Karpas-422 (cell line): ENCODE measurements at regions not wholly inside any gene's neighbourhood (a gene's known extent, or its start where the extent isn't known, plus 50 kb on each side); places are given as distances from the start of the nearest gene placed in this dataset.

Experiments
- DNase-seq: peaks from one replicate; pipeline ENCODE4 v3.0.0-alpha.2; 2015
- H2AFZ ChIP-seq: fragments of 200-600 bp; sonication (generic); 2 replicates; pipeline ENCODE4 v1.6.1; 2014; ENCODE audit warnings: antibody characterized with exemption, low read length, mixed read lengths
- H3K27ac ChIP-seq: fragments of 200-600 bp; sonication (generic); 2 replicates; pipeline ENCODE4 v1.5.1; 2014; ENCODE audit warnings: mild to moderate bottlenecking, low read length, moderate library complexity
- H3K27me3 ChIP-seq: fragments of 200-600 bp; sonication (generic); 2 replicates; pipeline ENCODE4 v1.6.1; 2014; ENCODE audit warnings: low read length, mixed read lengths
- H3K36me3 ChIP-seq: fragments of 200-600 bp; sonication (generic); 2 replicates; pipeline ENCODE4 v1.6.1; 2014; ENCODE audit warnings: low read length, mixed read lengths; ENCODE audit not compliant: insufficient read depth
- H3K4me1 ChIP-seq: fragments of 200-600 bp; sonication (generic); 2 replicates; pipeline ENCODE4 v1.6.1; 2014; ENCODE audit warnings: mild to moderate bottlenecking, low read length, mixed read lengths
- H3K4me2 ChIP-seq: fragments of 200-600 bp; sonication (generic); 2 replicates; pipeline ENCODE4 v1.6.1; 2014; ENCODE audit warnings: low read length, low read depth, mild to moderate bottlenecking; ENCODE audit not compliant: poor library complexity, severe bottlenecking
- H3K4me3 ChIP-seq: fragments of 200-600 bp; sonication (generic); 2 replicates; pipeline ENCODE4 v1.5.1; 2014; ENCODE audit warnings: mild to moderate bottlenecking, antibody characterized with exemption, low read length, mixed read lengths
- H3K79me2 ChIP-seq: fragments of 200-600 bp; sonication (generic); 2 replicates; pipeline ENCODE4 v1.6.1; 2014; ENCODE audit warnings: mild to moderate bottlenecking, low read length, mixed read lengths
- H3K9ac ChIP-seq: fragments of 200-600 bp; sonication (generic); 2 replicates; pipeline ENCODE4 v1.6.0; 2014; ENCODE audit warnings: low read length
- H3K9me2 ChIP-seq: fragments of 200-600 bp; sonication (generic), shearing (Covaris generic); replicated peaks from 2 replicates; pipeline ENCODE4 v1.6.0; 2014; ENCODE audit warnings: mild to moderate bottlenecking, low read length, moderate library complexity; ENCODE audit not compliant: insufficient read depth
- H3K9me3 ChIP-seq: fragments of 300-700, 200-600 bp; sonication (generic); 2 replicates; pipeline ENCODE4 v1.6.1; 2014; ENCODE audit warnings: low read length, mixed read lengths
- H4K20me1 ChIP-seq: fragments of 200-600 bp; sonication (generic); 2 replicates; pipeline ENCODE4 v1.6.1; 2014; ENCODE audit warnings: mild to moderate bottlenecking, antibody characterized with exemption, low read length, low read depth; ENCODE audit not compliant: insufficient read depth

DNA sequence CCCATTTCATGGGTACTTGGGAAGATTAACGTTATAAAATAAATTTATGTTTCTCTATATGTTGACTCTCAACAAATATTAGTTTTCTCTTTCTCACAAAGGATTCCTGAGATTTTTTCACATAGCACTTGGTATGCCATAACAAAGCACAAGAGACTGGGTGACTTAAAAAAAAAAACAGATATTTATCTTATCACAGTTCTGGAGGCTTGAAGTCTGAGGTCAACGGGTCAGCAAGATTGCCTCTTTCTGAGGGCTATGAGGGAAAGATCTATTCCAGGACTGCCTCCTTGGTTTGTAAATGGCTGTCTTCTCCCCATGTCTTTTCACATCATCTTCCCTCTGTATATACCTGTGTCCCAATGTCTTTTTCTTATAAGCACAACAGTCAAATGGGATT, 153.5 kb upstream of the DIO2 start:
- Histone ChIP-seq H3K36me3 (no peaks in the 10 kb centered on the region), H3K27me3 (no peaks in the 10 kb centered on the region), H3K4me3 (no peak overlapping the region), H3K27ac (no peak overlapping the region), H4K20me1 (no peaks in the 10 kb centered on the region), H2AFZ (no peak overlapping the region), H3K9me3 (no peaks in the 10 kb centered on the region), H3K79me2 (no peaks in the 10 kb centered on the region), H3K9ac (no peak overlapping the region), H3K4me2 (no peak overlapping the region), H3K4me1 (no peaks in the 10 kb centered on the region), H3K9me2 (no peaks in the 10 kb centered on the region)
- DNase-seq: no peak

DNA sequence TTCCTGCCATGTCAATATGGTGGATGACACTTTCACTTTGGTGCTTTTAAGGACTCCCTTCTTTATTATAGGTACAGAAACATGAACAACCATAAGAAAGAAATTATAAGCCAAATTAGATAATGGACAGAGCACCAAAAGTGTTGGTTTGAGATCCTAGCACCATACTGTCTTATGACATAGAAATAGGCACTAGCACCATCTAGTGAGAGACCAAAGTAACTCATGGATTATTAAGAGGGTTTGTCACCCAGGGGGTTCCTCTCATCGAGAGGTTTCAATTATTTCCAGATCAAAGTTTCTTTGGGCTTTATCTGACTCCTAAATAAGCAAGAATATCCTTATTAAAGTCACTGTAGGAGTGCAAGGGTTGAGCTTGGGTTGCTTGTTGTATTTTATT, 153.0 kb upstream of the DIO2 start:
- peak; percentile 73 for DNase-seq
- no peak overlapping the region for H3K27ac ChIP-seq
- no peak overlapping the region for H2AFZ ChIP-seq
- H3K4me1 ChIP-seq: no peaks in the 10 kb centered on the region
- H3K4me3 ChIP-seq: no peak overlapping the region
- no peak overlapping the region for H3K4me2 ChIP-seq
- H3K27me3 ChIP-seq: no peaks in the 10 kb centered on the region
- H4K20me1 ChIP-seq: no peaks in the 10 kb centered on the region
- H3K9me3 ChIP-seq: no peaks in the 10 kb centered on the region
- no peak overlapping the region for H3K9ac ChIP-seq
- H3K79me2 ChIP-seq: no peaks in the 10 kb centered on the region
- H3K36me3 ChIP-seq: no peaks in the 10 kb centered on the region
- no peaks in the 10 kb centered on the region for H3K9me2 ChIP-seq

DNA sequence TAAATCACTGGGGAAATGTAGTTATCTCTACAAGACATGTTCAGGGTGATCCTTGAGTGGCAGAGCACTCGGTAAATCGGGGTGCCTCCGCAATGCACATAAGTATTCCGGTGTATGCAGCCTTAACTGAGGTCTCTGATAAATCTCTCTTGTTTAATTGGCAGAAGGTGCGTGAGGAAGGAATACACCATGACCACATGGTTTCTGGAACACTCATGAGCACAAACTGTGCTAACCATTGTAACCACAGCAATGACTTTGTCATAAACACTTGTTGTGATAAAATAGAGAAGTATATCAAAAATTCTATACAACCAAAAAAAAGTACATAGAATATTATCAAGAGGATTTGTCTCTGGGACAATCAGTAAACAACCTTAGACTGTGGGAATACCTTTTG, 146.8 kb upstream of the DIO2 start:
- no peak overlapping the region for H3K4me3 ChIP-seq
- no peak overlapping the region for H3K27ac ChIP-seq
- H3K4me2 ChIP-seq: no peak overlapping the region
- H3K9me2 ChIP-seq: no peaks in the 10 kb centered on the region
- H3K4me1 ChIP-seq: no peaks in the 10 kb centered on the region
- H3K36me3 ChIP-seq: no peaks in the 10 kb centered on the region
- no peak overlapping the region for H2AFZ ChIP-seq
- H3K79me2 ChIP-seq: no peaks in the 10 kb centered on the region
- no peak for DNase-seq
- no peak overlapping the region for H3K9ac ChIP-seq
- H3K27me3 ChIP-seq: no peaks in the 10 kb centered on the region
- H4K20me1 ChIP-seq: no peaks in the 10 kb centered on the region
- H3K9me3 ChIP-seq: no peaks in the 10 kb centered on the region

DNA sequence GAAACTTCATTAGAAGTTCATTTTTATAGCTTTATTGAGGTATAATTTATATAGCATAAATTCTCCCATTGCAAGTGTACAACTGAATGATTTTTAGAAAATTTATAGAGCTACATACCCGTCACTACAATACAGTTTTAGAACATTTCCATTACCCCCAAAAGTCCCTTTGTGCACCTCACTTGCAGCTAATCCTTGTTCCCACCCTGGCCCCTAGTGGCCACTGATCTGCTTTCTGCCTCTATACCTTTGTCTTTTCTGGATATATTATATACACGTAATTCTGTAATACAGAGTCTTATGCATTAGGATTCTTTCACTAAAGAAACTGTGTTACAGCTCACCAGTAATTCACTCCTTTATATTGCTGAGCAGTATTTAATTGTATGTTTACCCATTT, 145.1 kb upstream of the DIO2 start:
- no peak overlapping the region for H3K9ac ChIP-seq
- no peak overlapping the region for H3K4me3 ChIP-seq
- no peaks in the 10 kb centered on the region for H3K36me3 ChIP-seq
- H3K4me1 ChIP-seq: no peaks in the 10 kb centered on the region
- no peaks in the 10 kb centered on the region for H3K9me2 ChIP-seq
- H3K4me2 ChIP-seq: no peak overlapping the region
- no peaks in the 10 kb centered on the region for H3K79me2 ChIP-seq
- H4K20me1 ChIP-seq: no peaks in the 10 kb centered on the region
- DNase-seq: peak; percentile 61
- H3K27ac ChIP-seq: no peak overlapping the region
- no peaks in the 10 kb centered on the region for H3K9me3 ChIP-seq
- no peaks in the 10 kb centered on the region for H3K27me3 ChIP-seq
- no peak overlapping the region for H2AFZ ChIP-seq

DNA sequence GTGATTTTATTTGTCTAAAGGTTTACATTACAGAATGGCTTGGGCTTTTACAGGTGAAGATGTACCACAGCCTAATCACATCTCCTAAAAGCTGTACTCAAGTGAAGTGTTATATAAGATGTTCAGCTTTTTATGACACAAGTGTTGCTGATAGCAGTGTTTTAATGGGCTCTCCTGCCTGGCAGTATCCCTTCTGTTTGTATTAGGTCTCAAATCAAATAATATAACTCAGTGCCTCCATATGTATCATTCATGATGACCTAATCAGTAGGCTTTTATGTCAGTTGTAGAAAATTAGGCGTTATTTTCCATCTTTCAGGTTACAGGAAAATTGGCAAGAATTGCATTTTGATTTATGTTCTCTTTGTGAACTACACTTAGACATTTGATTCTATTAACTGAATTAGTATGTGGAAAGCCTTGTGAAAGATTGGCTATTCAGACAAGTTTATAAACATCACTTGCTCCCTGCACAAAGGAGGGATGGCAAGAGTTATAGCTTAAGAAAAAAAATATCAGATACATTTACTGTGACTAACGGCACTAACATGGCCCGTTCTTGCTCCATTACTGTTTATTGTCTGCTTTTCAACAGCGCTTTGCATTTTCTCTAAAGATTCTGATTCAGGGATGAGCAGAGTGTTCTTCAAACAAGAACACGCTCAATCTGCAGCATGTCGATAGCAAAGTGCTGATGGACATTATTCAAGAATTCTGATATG, 143.7 kb upstream of the DIO2 start:
- no peaks in the 10 kb centered on the region for H3K4me1 ChIP-seq
- H3K36me3 ChIP-seq: no peaks in the 10 kb centered on the region
- no peak overlapping the region for H3K4me2 ChIP-seq
- H3K79me2 ChIP-seq: no peaks in the 10 kb centered on the region
- no peaks in the 10 kb centered on the region for H3K9me3 ChIP-seq
- H3K27ac ChIP-seq: no peak overlapping the region
- H2AFZ ChIP-seq: no peak overlapping the region
- H3K9ac ChIP-seq: no peak overlapping the region
- no peaks in the 10 kb centered on the region for H3K9me2 ChIP-seq
- DNase-seq: no peak
- H3K27me3 ChIP-seq: no peaks in the 10 kb centered on the region
- H4K20me1 ChIP-seq: no peaks in the 10 kb centered on the region
- H3K4me3 ChIP-seq: no peak overlapping the region

DNA sequence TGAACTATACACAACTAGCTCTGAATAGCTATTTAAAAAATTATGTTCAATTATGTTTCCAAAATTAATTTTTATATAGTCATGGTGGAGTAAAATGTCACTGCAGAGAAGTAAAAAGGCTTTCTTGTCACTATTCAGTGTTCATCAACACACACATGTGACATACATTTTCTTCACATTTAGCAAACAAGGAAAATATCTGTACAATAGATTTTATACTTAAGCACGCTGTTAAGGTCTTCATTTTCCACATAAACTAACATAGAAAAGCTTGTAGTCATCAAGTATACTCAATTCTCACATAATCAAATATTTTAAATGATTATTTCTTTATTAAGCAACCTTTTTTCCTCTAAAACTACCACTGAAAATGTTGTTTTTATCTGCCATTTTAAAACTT, 141.2 kb upstream of the DIO2 start:
- Histone ChIP-seq H3K27ac (no peak overlapping the region), H3K36me3 (no peaks in the 10 kb centered on the region), H3K4me1 (no peaks in the 10 kb centered on the region), H3K9ac (no peak overlapping the region), H3K4me3 (no peak overlapping the region), H3K9me2 (no peaks in the 10 kb centered on the region), H3K4me2 (no peak overlapping the region), H3K9me3 (no peaks in the 10 kb centered on the region), H4K20me1 (no peaks in the 10 kb centered on the region), H2AFZ (no peak overlapping the region), H3K27me3 (no peaks in the 10 kb centered on the region), H3K79me2 (no peaks in the 10 kb centered on the region)
- no peak for DNase-seq

DNA sequence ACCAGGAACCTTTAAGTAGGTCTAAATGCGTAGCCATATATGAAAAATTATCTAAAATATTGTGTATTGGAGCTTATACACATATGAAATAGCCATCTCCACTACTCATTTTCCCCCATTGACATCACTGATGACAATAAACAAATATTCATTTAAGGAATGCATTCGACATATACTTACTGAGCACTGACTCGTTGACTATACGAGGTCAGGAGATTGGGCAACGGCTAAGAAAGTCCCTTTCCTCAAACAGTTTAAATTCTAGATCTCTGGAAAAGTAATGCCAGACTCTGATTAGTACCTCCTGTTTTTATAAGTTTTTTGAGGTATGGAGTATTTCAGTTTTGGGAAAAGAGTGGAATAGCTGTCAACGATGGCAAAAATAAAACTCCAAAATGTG, 139.4 kb upstream of the DIO2 start:
- Histone ChIP-seq H3K9me2 (no peaks in the 10 kb centered on the region), H3K36me3 (no peaks in the 10 kb centered on the region)

DNA sequence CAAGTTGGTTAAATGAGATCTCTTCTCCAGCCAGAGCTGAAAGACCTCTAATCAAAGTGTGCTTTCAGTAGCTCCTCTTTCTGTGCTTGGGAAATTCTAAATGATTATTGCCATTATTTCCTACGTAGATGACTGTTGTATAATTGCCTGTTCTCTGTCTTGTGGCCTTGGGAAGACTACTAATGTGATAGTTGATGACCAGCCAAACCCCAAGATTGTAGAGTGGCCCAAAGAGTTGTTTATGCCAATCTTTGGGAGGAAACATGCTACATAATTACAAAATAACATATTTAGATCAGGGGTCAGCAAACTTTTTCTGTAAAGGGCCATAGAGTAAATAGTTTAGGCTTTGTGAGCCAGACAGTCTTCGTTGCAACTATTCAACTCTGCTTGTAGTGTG, 135.1 kb upstream of the DIO2 start:
- no peaks in the 10 kb centered on the region for H3K79me2 ChIP-seq
- H4K20me1 ChIP-seq: no peaks in the 10 kb centered on the region
- no peak overlapping the region for H3K9ac ChIP-seq
- no peak overlapping the region for H3K27ac ChIP-seq
- H3K4me3 ChIP-seq: no peak overlapping the region
- H3K4me1 ChIP-seq: no peaks in the 10 kb centered on the region
- no peaks in the 10 kb centered on the region for H3K9me2 ChIP-seq
- no peaks in the 10 kb centered on the region for H3K36me3 ChIP-seq
- H3K27me3 ChIP-seq: no peaks in the 10 kb centered on the region
- no peak for DNase-seq
- H3K9me3 ChIP-seq: no peaks in the 10 kb centered on the region
- no peak overlapping the region for H3K4me2 ChIP-seq
- H2AFZ ChIP-seq: no peak overlapping the region

More for the DNA sequence above, 139.4 kb upstream of the DIO2 start:
- Histone ChIP-seq H3K4me3 (no peak overlapping the region), H3K4me1 (no peaks in the 10 kb centered on the region), H3K79me2 (no peaks in the 10 kb centered on the region), H3K9ac (no peak overlapping the region), H3K27me3 (no peaks in the 10 kb centered on the region), H2AFZ (no peak overlapping the region), H4K20me1 (no peaks in the 10 kb centered on the region), H3K9me3 (no peaks in the 10 kb centered on the region), H3K27ac (no peak overlapping the region), H3K4me2 (no peak overlapping the region)
- DNase-seq: no peak

DNA sequence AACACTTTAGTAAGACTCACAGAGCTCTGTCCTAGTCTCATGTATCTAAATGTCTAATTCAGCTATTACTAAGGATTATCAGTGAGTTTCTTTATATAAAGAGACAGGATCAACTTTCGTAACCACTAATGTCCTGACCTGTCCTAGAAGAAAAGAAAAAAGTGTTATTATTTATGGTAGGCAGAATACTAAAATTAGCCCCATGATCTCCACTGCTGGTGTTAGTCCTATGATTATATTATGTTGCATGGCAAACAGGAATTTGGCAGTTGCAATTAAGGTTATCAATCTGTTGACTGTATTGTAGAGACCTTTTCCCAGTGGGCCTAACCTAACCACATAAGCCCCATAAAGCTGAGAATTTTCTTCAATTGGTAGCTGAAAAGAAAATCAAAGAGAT, 132.9 kb upstream of the DIO2 start:
- Histone ChIP-seq H2AFZ (no peak overlapping the region), H4K20me1 (no peaks in the 10 kb centered on the region), H3K4me2 (no peak overlapping the region), H3K9me2 (no peaks in the 10 kb centered on the region), H3K79me2 (no peaks in the 10 kb centered on the region), H3K36me3 (no peaks in the 10 kb centered on the region), H3K4me3 (no peak overlapping the region), H3K9ac (no peak overlapping the region), H3K27me3 (no peaks in the 10 kb centered on the region), H3K4me1 (no peaks in the 10 kb centered on the region), H3K27ac (no peak overlapping the region), H3K9me3 (no peaks in the 10 kb centered on the region)
- no peak for DNase-seq
